Endothelial cell of umbilical vein (primary cell): ENCODE measurements at regions not wholly inside any gene's neighbourhood (a gene's known extent, or its start where the extent isn't known, plus 50 kb on each side); places are given as distances from the start of the nearest gene placed in this dataset.

ENCODE experiments used
- CTCF ChIP-seq, 2 donors: IDR thresholded peaks; 1 replicate in 1 of 2; 2 replicates in 1 of 2; pipeline ENCODE4 v1.5.1; 2011; ENCODE audit warnings: low read length in 2 of 2, mild to moderate bottlenecking in 2 of 2, moderate library complexity in 2 of 2, control low read depth in 1 of 2, inconsistent platforms in 1 of 2, low read depth in 1 of 2; ENCODE audit not compliant: insufficient read depth in 1 of 2; ENCODE audit errors: extremely low read depth in 1 of 2
- EZH2 ChIP-seq: IDR thresholded peaks from 2 replicates; pipeline ENCODE4 v1.6.1; 2012; ENCODE audit warnings: borderline replicate concordance, low read depth, mild to moderate bottlenecking, moderate library complexity, low read length, inconsistent platforms; ENCODE audit not compliant: severe bottlenecking
- MAX ChIP-seq: IDR thresholded peaks from 2 replicates; pipeline ENCODE4 v1.6.1; 2011; ENCODE audit not compliant: insufficient read depth, insufficient read length
- POLR2A ChIP-seq: IDR thresholded peaks from 2 replicates; pipeline ENCODE4 v1.6.1; 2012; ENCODE audit warnings: low read depth, mild to moderate bottlenecking, control low read depth, low read length
- POLR2AphosphoS5 ChIP-seq: IDR thresholded peaks from 2 replicates; pipeline ENCODE4 v1.6.1; 2012; ENCODE audit warnings: low read depth, mild to moderate bottlenecking, control low read depth, low read length, moderate library complexity; ENCODE audit not compliant: insufficient read depth

GRCh38 chr3:106756901-106757300 lies 620.3 kb upstream of the CCDC54 start:
- TF ChIP-seq CTCF (IDR thresholded peaks at IDR 0.05; ENCODE audit: extremely low read depth in 1 of 2, insufficient read depth in 1 of 2, low read depth in 1 of 2, low read length in 2 of 2), result no peak
- TF ChIP-seq EZH2, result no peak
- no peak for TF ChIP-seq POLR2A
- TF ChIP-seq MAX, result no peak
- TF ChIP-seq POLR2AphosphoS5, result no peak
